ENCODE measurements at regions not wholly inside any gene's neighbourhood (a gene's known extent, or its start where the extent isn't known, plus 50 kb on each side); places are given as distances from the start of the nearest gene placed in this dataset.

GRCh38 chr5:4158750-4159447 is 563.3 kb downstream of the IRX1 start:
- Histone ChIP-seq H3K4me3 (no peak overlapping the region), H3K4me1 (ENCODE audit: insufficient read depth) (no peaks in the 10 kb centered on the region), H3K36me3 (no peaks in the 10 kb centered on the region), H3K27ac (no peak overlapping the region), H3K9me3 (no peaks in the 10 kb centered on the region), H3K27me3 (no peaks in the 10 kb centered on the region)
- WGBS, 3 donors, result 56 to 66% (median 59%) methylated on average over 3 of the region's 3 CpGs
- DNase-seq, result no peak
- intact Hi-C loops (cut with DNase I), result no loop called here
- TF ChIP-seq EP300 (IDR thresholded peaks at IDR 0.05) (no peak), CTCF (IDR thresholded peaks at IDR 0.05) (no peak), POLR2A (IDR thresholded peaks at IDR 0.05) (no peak)

GRCh38 chr5:4159681-4160080 is 564.0 kb downstream of the IRX1 start:
- TF ChIP-seq EP300 (IDR thresholded peaks at IDR 0.05), result no peak
- no peak for TF ChIP-seq CTCF (IDR thresholded peaks at IDR 0.05)
- no peak for TF ChIP-seq POLR2A (IDR thresholded peaks at IDR 0.05)
- H3K36me3 ChIP-seq, result no peaks in the 10 kb centered on the region
- no peaks in the 10 kb centered on the region for H3K9me3 ChIP-seq
- H3K27me3 ChIP-seq, result no peaks in the 10 kb centered on the region
- H3K4me1 ChIP-seq (ENCODE audit: insufficient read depth), result no peaks in the 10 kb centered on the region
- intact Hi-C loops (cut with DNase I), result no loop called here
- no peak overlapping the region for H3K4me3 ChIP-seq
- no peak for DNase-seq
- H3K27ac ChIP-seq, result no peak overlapping the region
- 79 to 90% (median 82%) methylated on average over 5 of the region's 5 CpGs for WGBS, 3 donors

- WGBS, 3 donors, result 82 to 90% (median 84%) methylated on average over 6 of the region's 6 CpGs
- H3K36me3 ChIP-seq, result no peaks in the 10 kb centered on the region
- no peak overlapping the region for H3K27ac ChIP-seq
- H3K27me3 ChIP-seq, result no peaks in the 10 kb centered on the region
- H3K4me3 ChIP-seq, result no peak overlapping the region
- no peak for DNase-seq
- no peaks in the 10 kb centered on the region for H3K9me3 ChIP-seq
- no peaks in the 10 kb centered on the region for H3K4me1 ChIP-seq (ENCODE audit: insufficient read depth)
- intact Hi-C loops (cut with DNase I), result no loop called here
- TF ChIP-seq CTCF (IDR thresholded peaks at IDR 0.05), result no peak
- no peak for TF ChIP-seq POLR2A (IDR thresholded peaks at IDR 0.05)
- TF ChIP-seq EP300 (IDR thresholded peaks at IDR 0.05), result no peak
These were observed 568.5 kb downstream of the IRX1 start for GRCh38 chr5:4164167-4164566.

- Histone ChIP-seq H3K27me3 (no peaks in the 10 kb centered on the region), H3K36me3 (no peaks in the 10 kb centered on the region), H3K27ac (no peak overlapping the region), H3K4me1 (ENCODE audit: insufficient read depth) (no peaks in the 10 kb centered on the region), H3K9me3 (no peaks in the 10 kb centered on the region), H3K4me3 (no peak overlapping the region)
- 75 to 83% (median 76%) methylated on average over 5 of the region's 5 CpGs for WGBS, 3 donors
- intact Hi-C loops (cut with DNase I), result no loop called here
- no peak for DNase-seq
- TF ChIP-seq EP300 (IDR thresholded peaks at IDR 0.05) (no peak), POLR2A (IDR thresholded peaks at IDR 0.05) (no peak), CTCF (IDR thresholded peaks at IDR 0.05) (no peak)
These were observed 585.1 kb downstream of the IRX1 start for GRCh38 chr5:4180703-4181102.

Measured in ovary (tissue), 7 donors.